GM12878 (cell line): ENCODE measurements at regions not wholly inside any gene's neighbourhood (a gene's known extent, or its start where the extent isn't known, plus 50 kb on each side); places are given as distances from the start of the nearest gene placed in this dataset.

ENCODE experiments used
- CBX3 ChIP-seq: fragments of 200-600 bp; sonication (generic); IDR thresholded peaks from 2 replicates; pipeline ENCODE4 v1.6.1; 2016; ENCODE audit warnings: low read depth, borderline replicate concordance
- CEBPB ChIP-seq, 2 experiments: fragments of 150-350 bp in 1 of 2; IDR thresholded peaks; 2 replicates each; pipeline ENCODE4 v1.6.1; 2012 to 2014; ENCODE audit warnings: low read depth in 2 of 2, low read length in 2 of 2, borderline replicate concordance in 1 of 2, inconsistent platforms in 1 of 2
- CHD2 ChIP-seq: IDR thresholded peaks from 2 replicates; pipeline ENCODE4 v1.6.1; 2011; ENCODE audit warnings: low read depth, low read length, improper control_type of control experiment, borderline replicate concordance
- EED ChIP-seq: sonication (generic); IDR thresholded peaks from 2 replicates; pipeline ENCODE4 v1.6.1; 2016; ENCODE audit warnings: antibody characterized with exemption, low read depth
- ETV6 ChIP-seq, 2 experiments: fragments of 450-650 bp in 1 of 2; IDR thresholded peaks in 1 of 2; conservative IDR thresholded peaks in 1 of 2; 2 replicates each; pipeline ENCODE4 v1.6.1; 2014; ENCODE audit warnings: antibody characterized with exemption in 1 of 2, borderline replicate concordance in 1 of 2, low read depth in 1 of 2, mild to moderate bottlenecking in 1 of 2, moderate library complexity in 1 of 2
- NRF1 ChIP-seq: conservative IDR thresholded peaks from 2 replicates; pipeline ENCODE4 v1.6.1; 2011; ENCODE audit warnings: mild to moderate bottlenecking, low read depth, low read length, improper control_type of control experiment
- PAX5 ChIP-seq: IDR thresholded peaks from 2 replicates; pipeline ENCODE4 v1.6.1; 2011; ENCODE audit warnings: low read depth, low read length, borderline replicate concordance
- SKIL ChIP-seq: fragments of 450-650 bp; IDR thresholded peaks from 2 replicates; pipeline ENCODE4 v1.6.1; 2017; ENCODE audit warnings: mild to moderate bottlenecking, low read depth, inconsistent platforms; ENCODE audit not compliant: poor library complexity, severe bottlenecking
- SMAD1 ChIP-seq: fragments of 450-650 bp; IDR thresholded peaks from 2 replicates; pipeline ENCODE4 v1.6.1; 2018; ENCODE audit warnings: mild to moderate bottlenecking, low read depth; ENCODE audit not compliant: partially characterized antibody
- SMARCA5 ChIP-seq: fragments of 450-650 bp; IDR thresholded peaks from 2 replicates; pipeline ENCODE4 v1.6.1; 2017; ENCODE audit warnings: mild to moderate bottlenecking
- STAT1 ChIP-seq: fragments of 450-650 bp; conservative IDR thresholded peaks from 2 replicates; pipeline ENCODE4 v1.6.1; 2014; ENCODE audit warnings: antibody characterized with exemption, mild to moderate bottlenecking
- YBX1 ChIP-seq: fragments of 450-650 bp; IDR thresholded peaks from 2 replicates; pipeline ENCODE4 v1.6.1; 2016; ENCODE audit warnings: antibody characterized with exemption
- ZBTB4 ChIP-seq: fragments of 450-650 bp; formaldehyde crosslinking; IDR thresholded peaks from 2 replicates; pipeline ENCODE4 v1.4.0; 2022; ENCODE audit warnings: mild to moderate bottlenecking, moderate library complexity
- TF ChIP-seq, protein P1 (sequence below): fragments of 450-650 bp; IDR thresholded peaks from 2 replicates; pipeline ENCODE4 v1.6.1; 2016; ENCODE audit warnings: mild to moderate bottlenecking, moderate library complexity, borderline replicate concordance
- TF ChIP-seq, protein P2 (sequence below), 3 experiments: IDR thresholded peaks in 2 of 3; conservative IDR thresholded peaks in 1 of 3; 2 replicates each; pipeline ENCODE4 v1.5.1; 2011; ENCODE audit warnings: low read depth in 3 of 3, low read length in 3 of 3, mild to moderate bottlenecking in 3 of 3, control low read depth in 2 of 3, moderate library complexity in 2 of 3, inconsistent platforms in 1 of 3, mixed read lengths in 1 of 3; ENCODE audit not compliant: control insufficient read depth in 2 of 3, insufficient read depth in 1 of 3; ENCODE audit errors: extremely low read depth in 1 of 3

DNA sequence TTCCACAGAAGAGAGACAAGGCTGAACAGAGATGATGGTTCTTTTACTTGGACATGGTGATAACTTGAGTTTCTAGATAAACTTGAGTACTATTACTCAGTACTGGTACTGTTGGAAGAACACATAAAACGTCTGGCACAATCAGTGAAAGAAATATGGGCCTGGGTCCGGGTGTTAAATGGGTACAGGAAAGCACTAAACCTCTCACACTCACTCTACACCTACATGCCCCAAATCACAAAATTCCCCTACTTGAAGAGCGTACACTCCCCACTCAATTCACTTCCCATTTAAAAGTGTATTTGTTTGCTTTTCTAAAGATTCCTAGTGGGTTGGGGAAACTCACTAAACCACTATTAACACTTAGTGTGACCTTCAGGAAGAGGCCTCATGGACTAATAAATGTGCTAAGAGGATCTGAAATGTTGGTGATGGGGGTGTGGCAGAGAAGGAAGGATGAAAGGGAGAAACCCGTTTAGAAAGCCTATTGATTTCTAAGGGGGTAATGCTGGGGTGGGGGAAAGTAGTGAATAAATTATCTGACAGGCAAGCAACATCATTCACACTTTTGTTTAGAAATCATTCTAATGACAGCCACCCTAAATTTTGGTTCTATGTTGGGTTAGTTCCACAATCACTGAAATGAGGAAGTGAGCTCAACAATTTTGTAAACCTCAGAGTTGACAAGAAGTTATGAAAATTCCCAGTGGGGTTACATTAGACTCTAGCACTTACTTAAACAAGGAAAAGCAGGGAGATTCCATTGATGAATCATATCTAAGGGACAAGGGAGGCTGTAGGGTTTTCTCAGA lies 222.6 kb upstream of the MARCKS start (continued):
- TF ChIP-seq, protein P1, sequence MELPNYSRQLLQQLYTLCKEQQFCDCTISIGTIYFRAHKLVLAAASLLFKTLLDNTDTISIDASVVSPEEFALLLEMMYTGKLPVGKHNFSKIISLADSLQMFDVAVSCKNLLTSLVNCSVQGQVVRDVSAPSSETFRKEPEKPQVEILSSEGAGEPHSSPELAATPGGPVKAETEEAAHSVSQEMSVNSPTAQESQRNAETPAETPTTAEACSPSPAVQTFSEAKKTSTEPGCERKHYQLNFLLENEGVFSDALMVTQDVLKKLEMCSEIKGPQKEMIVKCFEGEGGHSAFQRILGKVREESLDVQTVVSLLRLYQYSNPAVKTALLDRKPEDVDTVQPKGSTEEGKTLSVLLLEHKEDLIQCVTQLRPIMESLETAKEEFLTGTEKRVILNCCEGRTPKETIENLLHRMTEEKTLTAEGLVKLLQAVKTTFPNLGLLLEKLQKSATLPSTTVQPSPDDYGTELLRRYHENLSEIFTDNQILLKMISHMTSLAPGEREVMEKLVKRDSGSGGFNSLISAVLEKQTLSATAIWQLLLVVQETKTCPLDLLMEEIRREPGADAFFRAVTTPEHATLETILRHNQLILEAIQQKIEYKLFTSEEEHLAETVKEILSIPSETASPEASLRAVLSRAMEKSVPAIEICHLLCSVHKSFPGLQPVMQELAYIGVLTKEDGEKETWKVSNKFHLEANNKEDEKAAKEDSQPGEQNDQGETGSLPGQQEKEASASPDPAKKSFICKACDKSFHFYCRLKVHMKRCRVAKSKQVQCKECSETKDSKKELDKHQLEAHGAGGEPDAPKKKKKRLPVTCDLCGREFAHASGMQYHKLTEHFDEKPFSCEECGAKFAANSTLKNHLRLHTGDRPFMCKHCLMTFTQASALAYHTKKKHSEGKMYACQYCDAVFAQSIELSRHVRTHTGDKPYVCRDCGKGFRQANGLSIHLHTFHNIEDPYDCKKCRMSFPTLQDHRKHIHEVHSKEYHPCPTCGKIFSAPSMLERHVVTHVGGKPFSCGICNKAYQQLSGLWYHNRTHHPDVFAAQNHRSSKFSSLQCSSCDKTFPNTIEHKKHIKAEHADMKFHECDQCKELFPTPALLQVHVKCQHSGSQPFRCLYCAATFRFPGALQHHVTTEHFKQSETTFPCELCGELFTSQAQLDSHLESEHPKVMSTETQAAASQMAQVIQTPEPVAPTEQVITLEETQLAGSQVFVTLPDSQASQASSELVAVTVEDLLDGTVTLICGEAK: no peak; the same call in 1 of the 2 replicates
- TF ChIP-seq, protein P2, sequence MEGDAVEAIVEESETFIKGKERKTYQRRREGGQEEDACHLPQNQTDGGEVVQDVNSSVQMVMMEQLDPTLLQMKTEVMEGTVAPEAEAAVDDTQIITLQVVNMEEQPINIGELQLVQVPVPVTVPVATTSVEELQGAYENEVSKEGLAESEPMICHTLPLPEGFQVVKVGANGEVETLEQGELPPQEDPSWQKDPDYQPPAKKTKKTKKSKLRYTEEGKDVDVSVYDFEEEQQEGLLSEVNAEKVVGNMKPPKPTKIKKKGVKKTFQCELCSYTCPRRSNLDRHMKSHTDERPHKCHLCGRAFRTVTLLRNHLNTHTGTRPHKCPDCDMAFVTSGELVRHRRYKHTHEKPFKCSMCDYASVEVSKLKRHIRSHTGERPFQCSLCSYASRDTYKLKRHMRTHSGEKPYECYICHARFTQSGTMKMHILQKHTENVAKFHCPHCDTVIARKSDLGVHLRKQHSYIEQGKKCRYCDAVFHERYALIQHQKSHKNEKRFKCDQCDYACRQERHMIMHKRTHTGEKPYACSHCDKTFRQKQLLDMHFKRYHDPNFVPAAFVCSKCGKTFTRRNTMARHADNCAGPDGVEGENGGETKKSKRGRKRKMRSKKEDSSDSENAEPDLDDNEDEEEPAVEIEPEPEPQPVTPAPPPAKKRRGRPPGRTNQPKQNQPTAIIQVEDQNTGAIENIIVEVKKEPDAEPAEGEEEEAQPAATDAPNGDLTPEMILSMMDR (IDR thresholded peaks at IDR 0.05 in 2 of 3, conservative IDR thresholded peaks at IDR 0.05 in 1 of 3; ENCODE audit: control insufficient read depth in 2 of 3, extremely low read depth in 1 of 3, insufficient read depth in 1 of 3, low read depth in 3 of 3, low read length in 3 of 3): no peak
- TF ChIP-seq CEBPB (IDR thresholded peaks at IDR 0.05; ENCODE audit: borderline replicate concordance in 1 of 2, low read depth in 2 of 2, low read length in 2 of 2) (peak in 1 of 2 experiments; percentile 83; a peak in 2 of 4 replicates), YBX1 (no peak), ETV6 (conservative IDR thresholded peaks at IDR 0.05 in 1 of 2, IDR thresholded peaks at IDR 0.05 in 1 of 2; ENCODE audit: borderline replicate concordance in 1 of 2, low read depth in 1 of 2) (peak in 1 of 2 experiments; percentile 13; a peak in 1 of 4 replicates), SMARCA5 (peak; percentile 75), ZBTB4 (CRISPR knock-in tag) (0 out of 2 replicates have a peak, but pooled peaks have one; percentile 53), CBX3 (no peak), SMAD1 (peak; percentile 76), STAT1 (no peak), NRF1 (no peak), PAX5 (peak; percentile 21; the same call in 1 of the 2 replicates), SKIL (peak; percentile 92), EED (peak; percentile 83), CHD2 (no peak)
